Cerebellar cortex (tissue), 1 donor: ENCODE measurements at regions not wholly inside any gene's neighbourhood (a gene's known extent, or its start where the extent isn't known, plus 50 kb on each side); places are given as distances from the start of the nearest gene placed in this dataset.
A peak's percentile ranks its signal among the peaks of the same experiment; 100 is the strongest.

Experiments
- DNase-seq: peaks from one replicate; pipeline ENCODE4 v3.0.0-alpha.2; 2015; ENCODE audit warnings: low spot score

GRCh38 chr6:98546376-98546775 is 288.0 kb upstream of the POU3F2 start:
- no peak for DNase-seq

DNA sequence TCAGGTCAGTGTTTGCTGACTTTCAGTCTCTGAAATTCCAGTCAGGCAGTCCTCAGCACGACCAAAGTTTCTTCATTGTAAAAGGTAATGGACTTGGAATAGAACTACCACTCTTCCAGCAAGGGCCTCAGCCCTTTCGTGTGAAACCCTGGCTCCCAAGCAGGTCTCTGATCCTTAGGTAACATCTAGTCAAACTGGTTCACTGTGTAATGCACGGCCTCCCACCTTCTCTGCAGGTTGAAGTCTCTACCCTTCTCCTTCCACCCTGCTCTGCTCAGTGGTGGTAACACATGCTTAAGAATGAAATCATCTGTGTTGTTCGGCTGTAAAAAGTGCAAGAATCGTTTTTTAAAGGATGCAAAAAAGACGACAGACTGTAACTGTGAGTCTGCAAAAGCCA is 287.2 kb upstream of the POU3F2 start:
- no peak for DNase-seq

DNA sequence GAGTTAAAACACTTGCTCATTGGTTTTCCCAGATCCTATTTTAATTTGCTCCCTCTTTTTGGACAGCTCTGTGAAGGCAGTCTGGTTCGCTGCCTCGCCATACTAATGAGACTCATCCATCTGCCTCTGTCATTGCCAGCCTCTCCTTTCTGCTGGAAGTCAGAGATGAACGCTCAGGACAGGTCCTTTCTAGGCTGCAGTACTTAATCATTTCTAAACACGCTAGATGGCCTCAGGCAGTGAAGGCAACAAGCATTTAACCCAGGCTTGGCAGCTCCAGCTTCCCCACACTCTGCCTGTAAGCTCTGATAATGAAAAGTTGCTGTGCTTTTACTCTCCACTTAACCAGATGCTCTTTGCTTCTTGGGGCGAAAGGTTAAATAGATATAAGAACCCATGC is 286.7 kb upstream of the POU3F2 start:
- peak; percentile 3 for DNase-seq

DNA sequence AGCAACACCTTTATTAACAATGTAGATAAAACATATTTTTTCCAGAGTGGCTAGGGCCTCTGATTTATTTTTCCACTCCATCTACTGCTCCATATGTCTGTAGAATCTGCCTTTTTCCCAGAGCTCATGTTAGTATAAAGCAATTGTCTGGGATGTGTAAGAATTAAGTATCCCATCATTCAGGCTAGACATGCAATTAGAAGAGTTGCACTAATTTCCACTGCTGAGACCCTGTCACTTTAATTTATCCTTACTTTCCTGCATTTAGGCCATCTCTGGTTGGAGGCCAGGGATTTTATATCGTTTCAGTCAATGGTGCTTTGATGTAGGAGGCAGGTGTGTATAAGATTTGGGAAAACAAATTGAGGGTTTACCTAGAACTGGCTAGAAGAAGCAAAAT is 286.1 kb upstream of the POU3F2 start:
- DNase-seq = no peak

GRCh38 chr6:98560418-98560817 is 274.0 kb upstream of the POU3F2 start:
- DNase-seq = no peak

DNA sequence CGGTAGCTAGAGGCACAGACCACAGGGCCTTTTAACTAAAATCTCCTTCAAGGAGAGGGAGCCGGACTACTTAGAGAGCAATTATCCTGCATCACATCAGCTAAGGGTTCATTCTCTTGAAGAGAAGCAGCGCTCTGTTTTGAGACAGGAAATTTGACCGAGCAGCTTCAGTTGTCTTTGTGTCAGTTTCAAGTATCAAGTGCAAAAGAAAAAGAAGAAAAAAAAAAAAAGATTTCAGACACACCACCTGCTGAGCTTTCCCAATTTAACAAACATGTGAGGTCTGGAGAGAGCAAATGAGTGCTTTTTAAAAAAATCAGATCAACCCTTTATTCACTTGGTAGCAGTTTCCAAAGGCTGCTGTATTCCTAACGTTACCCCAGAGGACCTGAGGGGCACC is 273.5 kb upstream of the POU3F2 start:
- DNase-seq = no peak

DNA sequence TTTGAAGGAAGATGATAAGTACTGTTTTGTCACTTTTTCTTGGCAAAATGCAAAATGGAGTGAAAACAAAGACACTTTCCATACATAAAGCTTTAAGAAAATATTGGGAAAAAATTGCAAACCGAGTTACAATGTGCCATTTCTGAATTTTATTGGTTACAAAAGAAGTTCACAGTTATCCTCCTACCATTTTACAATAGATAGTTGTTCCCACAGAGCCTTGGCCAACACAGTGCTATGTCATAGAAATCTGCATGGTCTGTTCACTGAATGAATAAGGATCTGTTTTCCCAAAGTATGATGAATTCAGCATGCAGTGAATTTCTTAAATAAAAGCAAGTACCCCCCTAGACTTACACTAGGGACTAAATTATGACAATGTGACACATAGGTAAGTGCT is 268.2 kb upstream of the POU3F2 start:
- no peak for DNase-seq

DNA sequence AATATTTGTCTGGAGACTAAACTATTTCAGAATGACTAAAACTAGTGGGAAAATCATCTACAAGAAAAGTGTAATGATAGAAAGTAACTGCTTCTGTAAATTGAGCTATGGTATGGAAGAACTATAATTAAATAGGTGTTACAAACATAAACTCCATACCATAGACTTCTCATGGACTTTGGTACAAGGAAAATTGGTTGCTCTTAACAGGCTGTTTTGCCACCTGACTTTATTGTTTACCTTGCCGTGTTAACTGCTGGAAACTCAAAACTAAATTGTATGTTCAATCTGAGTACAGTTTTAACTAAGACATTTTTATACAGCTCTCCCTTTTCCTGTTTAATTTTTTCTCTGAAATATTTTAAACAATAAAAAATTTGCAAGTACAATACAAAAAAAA is 261.8 kb upstream of the POU3F2 start:
- no peak for DNase-seq

GRCh38 chr6:98574984-98575383 is 259.4 kb upstream of the POU3F2 start:
- DNase-seq = no peak

DNA sequence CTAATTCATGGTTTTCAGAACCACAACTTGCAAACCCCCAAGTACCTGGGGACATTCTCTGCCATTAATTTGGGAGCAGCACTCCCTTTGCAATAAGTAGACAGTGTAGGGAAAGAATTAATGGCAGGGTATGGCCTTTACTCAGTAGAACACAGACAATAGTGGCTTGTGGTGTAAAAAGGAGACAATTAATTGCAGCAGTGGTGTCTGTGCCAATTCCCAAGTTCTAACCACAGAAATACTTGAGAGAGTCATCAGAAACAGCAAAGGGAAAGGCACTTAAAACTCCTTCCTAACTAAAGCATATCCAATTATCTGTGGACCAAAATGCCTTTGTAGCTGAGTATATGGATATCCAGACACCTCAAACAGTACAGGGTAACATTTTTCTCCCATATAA is 257.6 kb upstream of the POU3F2 start:
- no peak for DNase-seq

DNA sequence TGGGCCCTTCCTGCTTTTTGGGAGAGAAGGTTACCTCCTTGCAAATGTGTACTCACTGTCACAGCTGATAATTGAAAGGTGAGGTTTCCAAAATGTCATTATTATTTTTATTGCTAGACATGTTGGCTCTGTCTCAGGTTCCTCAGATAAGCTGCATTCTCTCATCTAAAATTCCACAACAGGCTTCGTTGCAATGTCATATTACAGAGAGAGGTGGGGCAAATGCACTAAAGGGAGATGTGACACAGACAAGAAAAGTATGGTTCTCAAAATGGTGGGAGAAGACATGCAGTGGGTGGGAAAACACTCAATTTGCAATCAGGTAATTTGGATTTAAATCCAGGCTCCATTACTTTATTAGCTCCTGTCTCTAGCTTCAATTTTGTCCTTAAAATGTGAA is 256.4 kb upstream of the POU3F2 start:
- no peak for DNase-seq

GRCh38 chr6:98579079-98579478 is 255.3 kb upstream of the POU3F2 start:
- no peak for DNase-seq

GRCh38 chr6:98579941-98580340 is 254.4 kb upstream of the POU3F2 start:
- no peak for DNase-seq

GRCh38 chr6:98581705-98582104 is 252.7 kb upstream of the POU3F2 start:
- DNase-seq = no peak

DNA sequence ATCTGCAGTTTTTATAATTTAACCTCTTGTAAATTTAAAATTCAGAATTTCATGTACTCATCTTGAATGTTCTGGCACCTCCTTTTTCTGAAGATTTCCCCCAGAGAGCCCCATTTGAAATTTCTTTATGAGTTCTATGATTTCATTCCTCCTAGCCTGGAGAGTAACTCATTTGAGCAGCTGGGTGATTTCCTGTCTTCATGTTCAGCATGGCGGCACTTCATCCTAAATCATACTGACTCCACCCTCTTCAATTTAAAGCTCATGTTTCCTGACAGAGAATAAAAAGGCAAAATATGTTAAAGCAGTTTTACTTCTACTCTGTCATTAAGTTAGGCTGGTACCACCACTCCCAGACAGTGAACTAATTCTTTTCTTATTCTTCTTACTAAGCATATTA is 250.9 kb upstream of the POU3F2 start:
- DNase-seq = no peak

GRCh38 chr6:98586163-98586562 is 248.2 kb upstream of the POU3F2 start:
- DNase-seq = no peak

DNA sequence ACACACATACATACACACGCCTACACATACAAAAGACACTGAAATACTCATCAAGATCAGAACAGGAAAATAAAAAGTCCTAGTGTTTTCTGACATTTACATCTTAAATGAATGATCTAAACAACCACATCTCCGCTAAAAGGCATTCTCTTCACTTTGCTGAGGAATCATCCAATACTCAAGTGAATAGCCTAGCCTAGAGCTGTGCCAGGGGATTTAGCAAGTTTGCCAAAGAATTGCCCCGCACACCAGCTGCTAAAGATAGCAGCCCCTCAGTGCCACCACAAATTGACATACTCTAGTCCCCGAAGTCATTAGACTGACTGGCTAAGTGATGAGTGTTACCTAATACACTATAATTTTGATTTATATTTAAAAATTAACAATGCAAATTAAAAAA is 246.8 kb upstream of the POU3F2 start:
- no peak for DNase-seq

GRCh38 chr6:98589536-98589935 is 244.8 kb upstream of the POU3F2 start:
- no peak for DNase-seq

DNA sequence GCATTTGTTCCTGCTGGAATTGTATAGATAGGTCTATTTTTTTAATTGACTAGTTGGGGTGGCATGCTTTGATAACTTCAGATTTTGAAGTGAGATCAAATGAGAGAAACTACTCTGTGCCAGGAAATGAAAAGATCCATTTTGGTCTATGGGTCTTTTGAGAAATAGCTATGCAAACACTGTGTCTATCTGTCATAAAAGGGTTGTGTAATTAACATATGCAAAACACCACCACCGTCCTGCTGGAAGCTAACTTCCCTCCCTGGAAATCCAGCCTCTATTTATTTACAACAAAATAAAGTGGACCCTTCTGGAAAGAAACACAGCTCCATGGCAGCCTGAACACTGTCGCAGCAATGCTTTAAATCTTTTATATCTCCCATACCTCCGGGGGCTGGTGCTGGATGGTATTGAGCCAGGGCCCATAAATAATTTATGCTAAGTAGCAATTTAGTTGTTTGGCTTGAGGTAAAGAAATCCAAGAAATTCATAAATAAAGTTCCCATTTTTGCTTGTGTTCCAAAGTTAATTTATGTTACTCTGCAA is 244.2 kb upstream of the POU3F2 start:
- no peak for DNase-seq

- DNase-seq = peak; percentile 8
Measured at GRCh38 chr6:98590997-98591396, 243.4 kb upstream of the POU3F2 start.

- no peak for DNase-seq
Measured at GRCh38 chr6:98593676-98594075, 240.7 kb upstream of the POU3F2 start.

DNA sequence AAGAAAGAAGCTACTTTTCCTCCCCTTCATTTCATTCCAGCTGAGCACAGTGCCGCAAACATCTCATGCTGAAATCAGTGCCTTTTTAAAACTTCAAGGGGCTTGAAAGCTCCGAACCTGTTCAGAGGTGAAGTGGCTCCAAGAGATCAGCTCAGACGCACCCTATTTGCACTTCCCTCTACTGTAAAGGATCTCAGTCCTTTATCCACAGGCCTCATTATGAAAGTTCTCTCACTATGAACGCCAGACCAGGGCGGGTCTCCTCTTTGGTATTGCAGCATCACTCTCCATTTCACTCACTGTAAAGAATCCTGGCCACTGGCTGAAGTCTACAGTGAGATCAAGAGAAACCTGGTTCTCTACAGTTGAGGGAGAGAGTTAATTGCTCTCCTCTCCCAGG is 232.7 kb upstream of the POU3F2 start:
- no peak for DNase-seq

DNA sequence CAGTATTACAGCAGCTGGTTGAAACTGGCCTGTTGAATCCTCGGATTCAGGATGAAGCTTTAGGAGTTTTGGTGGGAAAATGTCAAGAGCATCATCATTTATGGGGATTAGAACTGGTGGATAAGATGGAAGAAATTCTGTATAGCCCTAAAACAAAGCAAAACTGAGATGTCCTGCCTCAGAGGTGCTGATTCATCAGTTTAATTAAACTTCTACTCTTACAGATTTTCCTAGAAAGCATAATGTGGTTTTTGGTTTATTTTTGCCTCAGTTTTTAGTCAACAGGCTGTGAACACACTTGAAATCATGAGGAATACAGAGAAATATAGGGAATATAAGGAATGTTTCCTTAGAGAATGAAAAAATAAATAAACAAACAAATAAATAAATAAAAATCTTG is 228.7 kb upstream of the POU3F2 start:
- DNase-seq = no peak

DNA sequence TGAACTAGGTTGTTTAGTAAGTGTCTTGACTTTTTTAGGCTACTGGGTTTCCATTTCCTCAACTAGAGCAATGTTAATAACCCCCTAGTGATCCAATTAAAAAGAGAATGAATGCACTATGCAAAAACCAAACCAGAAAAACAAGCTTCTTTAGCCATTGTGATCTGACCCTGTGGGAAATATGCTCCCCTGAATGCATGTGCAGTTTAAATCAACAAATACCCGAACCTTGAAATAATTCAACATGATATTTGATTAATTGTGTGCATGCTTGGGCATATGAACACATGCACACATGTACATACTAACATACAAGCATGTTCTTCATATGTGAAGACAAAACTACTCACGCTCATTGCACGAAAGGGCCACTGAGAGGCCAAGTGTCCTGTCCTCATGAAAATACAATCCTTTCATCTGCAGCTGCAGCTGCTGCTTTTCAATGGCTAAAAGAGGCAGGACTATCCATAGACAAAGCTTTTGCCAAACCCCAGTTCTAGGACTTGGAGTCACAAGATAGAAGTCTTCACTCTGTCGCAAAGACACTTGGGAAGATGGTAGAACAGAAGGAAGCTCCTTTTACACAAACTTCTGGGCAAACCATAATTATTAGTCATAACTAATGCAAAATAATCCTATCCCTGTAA is 207.1 kb upstream of the POU3F2 start:
- DNase-seq = no peak

- no peak for DNase-seq
Measured at GRCh38 chr6:98633886-98634285, 200.5 kb upstream of the POU3F2 start.
